NCI-H345 treated with DMSO at 0.1 percent for 48 hours (cell line): ENCODE measurements at regions not wholly inside any gene's neighbourhood (a gene's known extent, or its start where the extent isn't known, plus 50 kb on each side); places are given as distances from the start of the nearest gene placed in this dataset.
"Not testable (repeated sequence)": the region's sequence is repeated elsewhere in the genome, so short reads cannot be mapped to it uniquely, and the experiment has no call there.

Experiments used
- DNase-seq: peaks from one replicate; lab custom pipeline; 2025; ENCODE audit not compliant: unreplicated experiment; lab: John Stamatoyannopoulos, UW

- no peak for DNase-seq
Measured at GRCh38 chr5:90071656-90072055, 337.9 kb downstream of the CETN3 start.

- no peak for DNase-seq
Measured at GRCh38 chr5:90071066-90071465, 338.5 kb downstream of the CETN3 start.

GRCh38 chr5:90066920-90067319 lies 342.6 kb downstream of the CETN3 start:
- no peak for DNase-seq

DNA sequence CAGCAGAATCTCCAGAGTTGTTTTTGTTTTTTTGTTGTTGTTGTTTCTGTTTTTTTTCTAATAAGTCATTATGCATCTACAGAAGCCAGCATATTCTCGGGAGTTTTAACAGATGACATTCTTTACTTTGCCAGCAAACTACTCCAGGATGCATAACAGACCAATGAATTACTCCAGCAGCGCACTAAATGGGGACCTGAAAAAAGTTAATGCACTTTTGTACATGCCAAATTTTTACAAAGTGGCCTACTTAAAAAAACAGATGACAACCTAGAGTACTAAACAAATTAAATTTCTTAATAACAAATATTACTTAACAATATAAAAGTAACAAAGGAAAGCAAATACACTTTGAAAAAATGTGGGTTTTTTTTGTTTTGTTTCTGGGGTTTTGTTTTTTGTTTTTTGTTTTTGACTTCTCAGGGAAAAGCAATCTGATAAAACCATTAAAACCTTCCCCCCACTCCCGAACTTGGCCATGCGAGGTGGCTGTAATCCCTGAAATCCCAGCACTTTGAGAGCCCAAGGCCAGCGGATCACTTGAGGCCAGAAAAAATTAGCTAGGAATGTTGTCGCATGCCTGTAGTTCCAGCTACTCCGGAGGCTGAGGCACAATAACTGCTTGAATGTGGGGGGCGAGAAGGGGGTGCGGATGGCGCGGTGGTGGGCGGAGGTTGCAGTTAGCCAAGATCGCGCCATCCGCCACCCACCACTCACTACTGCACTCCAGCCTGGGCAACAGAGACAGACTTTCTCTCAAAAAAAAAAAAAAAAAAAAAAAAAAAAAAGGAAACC lies 352.4 kb downstream of the CETN3 start:
- no peak for DNase-seq

- no peak for DNase-seq
Measured at GRCh38 chr5:90055831-90056328, 353.7 kb downstream of the CETN3 start.

DNA sequence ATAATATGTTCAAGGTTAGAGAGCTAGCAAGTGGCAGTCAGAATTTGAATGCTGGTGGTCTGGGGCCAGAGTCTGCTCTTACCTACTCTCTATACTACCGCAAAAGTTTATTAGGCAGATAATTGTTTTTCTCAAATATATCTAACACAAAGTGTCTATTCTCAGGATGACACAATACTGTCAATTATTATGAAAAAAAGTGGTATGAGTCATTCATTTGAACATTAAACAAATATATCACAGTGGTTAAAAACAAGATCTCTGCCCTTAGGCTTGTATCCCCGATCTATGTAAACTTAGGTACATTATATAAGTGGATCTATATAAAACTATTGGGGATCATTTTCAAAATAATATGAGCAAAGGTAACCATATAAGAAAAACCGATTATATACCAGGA lies 354.9 kb downstream of the CETN3 start:
- DNase-seq, result no peak

DNA sequence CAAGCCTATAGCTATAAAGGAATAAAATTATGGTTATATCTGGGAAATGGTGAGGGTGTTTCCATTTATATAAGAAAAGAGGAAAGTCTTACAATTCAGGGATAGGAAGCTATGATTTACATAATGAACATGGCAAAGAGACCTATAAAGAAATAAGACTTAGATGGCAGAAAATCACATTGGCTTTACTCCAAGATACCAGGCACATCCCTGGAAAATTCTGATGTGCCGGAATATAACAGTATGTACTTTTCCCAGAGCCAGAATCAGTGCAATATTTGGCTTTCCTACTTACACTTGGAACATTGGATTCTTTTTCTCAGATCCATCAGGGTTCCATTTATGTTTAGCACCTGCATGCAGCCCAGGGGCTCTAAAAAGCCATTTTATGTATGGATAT lies 357.8 kb downstream of the CETN3 start:
- DNase-seq, result no peak

- no peak for DNase-seq
Measured at GRCh38 chr5:90050103-90050502, 359.5 kb downstream of the CETN3 start.

- DNase-seq, result no peak
Measured at GRCh38 chr5:90047113-90047512, 362.4 kb downstream of the CETN3 start.

DNA sequence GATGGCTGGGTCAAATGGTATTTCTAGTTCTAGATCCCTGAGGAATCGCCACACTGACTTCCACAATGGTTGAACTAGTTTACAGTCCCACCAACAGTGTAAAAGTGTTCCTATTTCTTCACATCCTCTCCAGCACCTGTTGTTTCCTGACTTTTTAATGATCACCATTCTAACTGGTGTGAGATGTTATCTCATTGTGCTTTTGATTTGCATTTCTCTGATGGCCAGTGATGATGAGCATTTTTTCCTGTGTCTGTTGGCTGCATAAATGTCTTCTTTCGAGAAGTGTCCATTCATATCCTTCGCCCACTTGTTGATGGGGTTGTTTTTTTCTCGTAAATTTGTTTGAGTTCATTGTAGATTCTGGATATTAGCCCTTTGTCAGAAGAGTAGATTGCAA lies 369.5 kb downstream of the CETN3 start:
- not testable (repeated sequence) for DNase-seq

DNA sequence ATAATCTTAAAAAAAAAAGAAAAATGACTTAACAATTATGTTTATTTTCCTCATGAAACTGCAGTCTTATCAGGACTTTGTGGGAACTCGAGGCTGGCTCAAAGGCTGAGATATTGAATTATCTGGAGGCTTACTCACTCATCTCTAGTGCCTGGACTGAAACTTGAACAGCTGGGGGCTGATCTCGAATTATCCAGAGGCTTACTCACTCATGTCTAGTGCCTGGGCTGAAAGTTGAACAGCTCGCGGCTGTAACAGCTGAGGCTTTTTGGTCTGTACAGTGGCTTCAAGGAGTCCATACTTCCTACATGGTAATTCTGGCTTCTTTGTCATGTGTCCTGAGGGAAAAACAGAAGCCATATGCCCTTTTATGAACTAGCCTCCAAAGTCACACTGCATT lies 371.9 kb downstream of the CETN3 start:
- no peak for DNase-seq

DNA sequence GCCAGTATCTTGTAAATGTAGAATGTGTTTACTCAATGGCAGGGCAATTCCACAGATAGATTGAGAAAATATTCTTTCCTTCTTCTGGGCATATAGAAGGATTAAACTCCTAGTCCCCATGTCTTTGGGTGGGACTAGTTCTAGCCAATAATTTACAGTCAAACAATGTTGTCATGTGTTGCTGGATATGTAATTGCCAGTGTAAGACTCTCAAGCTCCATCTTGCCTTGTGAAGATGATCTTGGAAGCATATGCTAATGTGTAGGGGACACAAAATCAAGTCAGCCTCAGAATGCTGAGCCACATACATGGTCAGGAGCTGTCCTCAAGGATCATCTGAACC lies 386.9 kb downstream of the CETN3 start:
- DNase-seq, result no peak

- DNase-seq, result no peak
Measured at GRCh38 chr5:90022002-90022710, 387.4 kb downstream of the CETN3 start.

DNA sequence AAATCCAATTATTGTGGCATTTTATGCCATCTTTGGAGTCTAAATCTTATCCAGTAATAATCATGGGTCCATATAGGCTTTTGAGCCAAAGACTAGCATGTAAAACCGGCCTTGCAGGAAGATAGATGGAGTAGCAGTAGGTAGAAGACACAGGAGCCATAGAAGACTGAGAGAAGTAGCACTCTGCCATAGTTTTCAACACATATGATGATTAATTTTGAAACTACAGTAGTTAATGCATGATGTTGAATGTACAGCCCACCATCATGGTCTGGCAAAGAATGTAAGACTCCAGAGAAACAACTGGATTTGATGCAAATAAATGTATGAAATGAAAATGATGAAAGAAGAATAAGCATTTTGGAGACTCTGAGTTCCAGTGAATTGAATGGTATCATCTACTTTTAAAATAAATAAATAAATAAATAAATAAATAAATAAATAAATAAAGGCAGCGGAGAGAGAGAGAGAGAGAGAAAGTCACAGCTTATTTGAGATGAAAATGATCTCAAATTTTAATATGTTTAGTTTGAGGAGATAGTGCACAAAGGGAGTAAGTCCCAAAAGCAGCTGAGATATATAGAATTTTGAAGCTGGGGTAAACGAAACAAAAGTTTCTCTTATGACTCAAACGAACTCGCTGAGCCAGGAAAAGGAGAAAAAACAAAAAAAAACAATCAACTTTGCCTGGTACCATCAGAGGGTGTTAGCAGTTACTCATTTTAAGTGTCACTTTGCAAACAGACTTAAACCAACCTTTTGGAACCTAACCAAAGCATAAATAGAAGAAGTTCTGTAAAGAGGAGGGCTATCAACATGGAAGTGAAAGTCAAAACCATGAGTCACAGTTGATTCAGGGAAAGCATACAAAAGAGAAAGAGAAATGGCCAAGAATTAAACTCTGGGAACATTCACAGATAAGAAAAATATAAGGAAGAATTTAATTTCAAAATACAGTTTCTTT lies 388.7 kb downstream of the CETN3 start:
- DNase-seq, result no peak

GRCh38 chr5:90017239-90017638 lies 392.3 kb downstream of the CETN3 start:
- DNase-seq, result no peak

- DNase-seq, result no peak
Measured at GRCh38 chr5:90015584-90016018, 394.0 kb downstream of the CETN3 start.

DNA sequence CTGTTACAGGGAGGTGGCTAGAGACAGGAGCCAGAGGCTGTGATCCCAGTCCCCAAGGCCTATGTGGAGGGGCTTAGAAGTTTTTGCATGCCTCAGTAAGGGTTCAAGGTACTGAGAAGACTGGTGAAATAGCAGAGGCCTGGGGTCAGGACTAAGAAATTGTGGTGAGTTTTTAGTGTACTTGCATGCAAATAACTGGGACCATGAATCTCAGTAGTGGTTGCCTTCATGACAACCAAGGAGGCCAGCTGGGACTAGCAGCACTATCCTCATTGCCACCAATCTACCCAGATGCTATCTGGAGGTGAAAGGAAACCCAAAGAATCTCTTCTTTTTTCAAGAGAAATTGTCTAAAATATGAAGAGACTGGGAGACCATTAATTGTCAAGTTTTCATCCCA lies 395.1 kb downstream of the CETN3 start:
- DNase-seq, result no peak

- DNase-seq, result no peak
Measured at GRCh38 chr5:90000351-90000750, 409.2 kb downstream of the CETN3 start.

GRCh38 chr5:89998519-89999305 lies 410.8 kb downstream of the CETN3 start:
- no peak for DNase-seq

- no peak for DNase-seq
Measured at GRCh38 chr5:89996890-89997289, 412.7 kb downstream of the CETN3 start.

DNA sequence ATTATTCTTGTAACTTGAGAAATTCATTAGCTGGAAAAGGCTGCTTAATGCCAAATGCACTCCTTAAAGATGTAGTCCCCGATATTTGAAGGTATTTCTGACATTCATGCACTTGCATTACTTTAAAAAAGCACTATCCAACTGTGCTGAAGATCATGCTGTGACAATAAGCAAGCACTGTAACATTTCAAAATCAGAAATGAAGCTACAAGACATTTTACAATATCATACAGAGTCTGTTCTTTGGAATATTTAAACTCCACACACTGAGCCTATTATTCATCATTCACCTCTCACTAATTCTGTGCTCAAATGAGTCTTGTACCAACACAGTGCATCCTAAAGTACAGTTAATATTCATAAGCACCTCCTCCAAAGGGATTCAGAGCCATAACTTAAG lies 413.2 kb downstream of the CETN3 start:
- DNase-seq, result no peak
